WERI-Rb-1 (cell line): ENCODE measurements at regions not wholly inside any gene's neighbourhood (a gene's known extent, or its start where the extent isn't known, plus 50 kb on each side); places are given as distances from the start of the nearest gene placed in this dataset.

ENCODE experiments used
- DNase-seq: peaks from one replicate; pipeline ENCODE4 v3.0.0-alpha.2; 2020
- H3K27ac ChIP-seq: fragments of 250-450 bp; sonication (Bioruptor Pico); 2 replicates; pipeline ENCODE4 v1.5.1; 2020; ENCODE audit warnings: mild to moderate bottlenecking, moderate library complexity
- H3K27me3 ChIP-seq: fragments of 250-450 bp; sonication (Bioruptor Pico); 2 replicates; pipeline ENCODE4 v1.5.1; 2021; ENCODE audit warnings: mild to moderate bottlenecking, low read depth, moderate library complexity; ENCODE audit not compliant: insufficient read depth, severe bottlenecking
- H3K36me3 ChIP-seq: fragments of 250-450 bp; sonication (Bioruptor Pico); 2 replicates; pipeline ENCODE4 v1.5.1; 2020; ENCODE audit warnings: mild to moderate bottlenecking, moderate library complexity
- H3K4me3 ChIP-seq: 2 replicates; pipeline ENCODE4 v1.5.1; 2011; ENCODE audit warnings: low read depth, mild to moderate bottlenecking, control low read depth, low read length
- H3K9me3 ChIP-seq: fragments of 250-450 bp; sonication (Bioruptor Pico); 2 replicates; pipeline ENCODE4 v1.5.1; 2021; ENCODE audit warnings: mild to moderate bottlenecking, moderate library complexity; ENCODE audit not compliant: severe bottlenecking
- CTCF ChIP-seq: IDR thresholded peaks from 2 replicates; pipeline ENCODE4 v1.5.1; 2011; ENCODE audit warnings: low read depth, mild to moderate bottlenecking, control low read depth, inconsistent platforms, low read length

GRCh38 chr11:96894587-96894986 is 504.8 kb downstream of the JRKL start:
- no peak for DNase-seq
- H3K9me3 ChIP-seq: no peaks in the 10 kb centered on the region
- H3K27ac ChIP-seq: no peak overlapping the region
- no peak overlapping the region for H3K4me3 ChIP-seq
- no peaks in the 10 kb centered on the region for H3K36me3 ChIP-seq
- H3K27me3 ChIP-seq: no peaks in the 10 kb centered on the region
- no peak for TF ChIP-seq CTCF

GRCh38 chr11:96899971-96900370 is 510.2 kb downstream of the JRKL start:
- TF ChIP-seq CTCF: no peak
- no peak overlapping the region for H3K4me3 ChIP-seq
- no peaks in the 10 kb centered on the region for H3K9me3 ChIP-seq
- no peak overlapping the region for H3K27ac ChIP-seq
- DNase-seq: no peak
- no peaks in the 10 kb centered on the region for H3K36me3 ChIP-seq
- H3K27me3 ChIP-seq: no peaks in the 10 kb centered on the region

GRCh38 chr11:96905143-96905542 is 515.3 kb downstream of the JRKL start:
- Histone ChIP-seq H3K27me3 (no peaks in the 10 kb centered on the region), H3K36me3 (no peaks in the 10 kb centered on the region), H3K4me3 (no peak overlapping the region), H3K27ac (no peak overlapping the region), H3K9me3 (peaks cover 3% of the 10 kb centered on the region)
- no peak for TF ChIP-seq CTCF
- DNase-seq: no peak

GRCh38 chr11:96905663-96906062 is 515.9 kb downstream of the JRKL start:
- no peaks in the 10 kb centered on the region for H3K27me3 ChIP-seq
- no peak overlapping the region for H3K4me3 ChIP-seq
- H3K27ac ChIP-seq: no peak overlapping the region
- no peaks in the 10 kb centered on the region for H3K36me3 ChIP-seq
- DNase-seq: no peak
- no peak for TF ChIP-seq CTCF
- peaks cover 3% of the 10 kb centered on the region for H3K9me3 ChIP-seq

- TF ChIP-seq CTCF: no peak
- H3K36me3 ChIP-seq: no peaks in the 10 kb centered on the region
- no peak overlapping the region for H3K4me3 ChIP-seq
- H3K27me3 ChIP-seq: no peaks in the 10 kb centered on the region
- peaks cover 3% of the 10 kb centered on the region for H3K9me3 ChIP-seq
- DNase-seq: no peak
- no peak overlapping the region for H3K27ac ChIP-seq
Measured at GRCh38 chr11:96906476-96906875, 516.7 kb downstream of the JRKL start.

GRCh38 chr11:96925862-96926261 is 536.0 kb downstream of the JRKL start:
- Histone ChIP-seq H3K9me3 (no peaks in the 10 kb centered on the region), H3K27me3 (no peaks in the 10 kb centered on the region), H3K36me3 (no peaks in the 10 kb centered on the region), H3K27ac (no peak overlapping the region), H3K4me3 (no peak overlapping the region)
- DNase-seq: no peak
- no peak for TF ChIP-seq CTCF
